GM18907 (cell line): ENCODE measurements at regions not wholly inside any gene's neighbourhood (a gene's known extent, or its start where the extent isn't known, plus 50 kb on each side); places are given as distances from the start of the nearest gene placed in this dataset.
"Not testable (repeated sequence)": the region's sequence is repeated elsewhere in the genome, so short reads cannot be mapped to it uniquely, and the experiment has no call there.

Experiments used
- ATAC-seq: cut with Tn5 transposase; IDR thresholded peaks from one replicate; pipeline ENCODE4 v1.9.1; 2021; ENCODE audit warnings: mild to moderate bottlenecking, moderate library complexity; ENCODE audit not compliant: unreplicated experiment

DNA sequence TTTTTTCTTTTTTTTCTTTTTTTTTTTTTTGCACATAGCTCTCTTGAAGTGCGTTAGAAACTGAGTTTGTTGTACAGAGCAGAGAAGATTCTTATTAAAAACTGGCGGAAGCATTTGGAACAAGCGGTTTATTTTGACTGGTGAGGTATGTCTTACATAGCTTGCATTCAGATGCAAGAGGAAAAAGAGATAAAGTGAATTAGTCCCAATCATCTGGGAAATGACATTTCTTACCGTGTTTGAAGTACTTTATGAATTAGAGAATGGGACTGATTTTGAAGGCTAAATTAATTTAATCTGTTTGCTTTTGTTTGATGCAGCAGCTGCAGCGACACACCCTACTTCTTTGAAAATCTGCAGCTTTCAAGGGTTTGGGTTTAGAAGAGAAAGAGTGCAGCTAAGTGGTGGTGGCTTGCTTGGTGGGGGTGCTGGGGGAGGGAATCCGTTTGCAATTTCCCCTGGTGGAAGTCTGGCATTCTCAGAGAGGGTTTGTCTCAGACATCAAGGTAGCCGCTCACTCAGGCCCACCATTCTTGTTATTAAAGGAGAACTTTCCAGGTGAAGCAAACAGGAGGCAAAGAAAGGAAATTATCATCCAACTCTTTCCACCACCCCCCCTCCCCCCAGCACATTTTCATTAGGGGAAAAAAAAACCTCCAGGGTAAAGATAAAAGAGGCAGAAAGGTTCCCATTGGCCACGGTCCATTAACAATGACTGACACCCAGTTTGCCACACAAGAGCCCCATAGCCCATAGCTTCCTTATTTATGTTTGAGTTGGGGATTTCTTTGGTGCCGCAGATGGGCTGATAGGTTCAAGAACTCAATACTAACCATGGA lies 231.7 kb downstream of the SKIDA1 start:
- ATAC-seq, result no peak

DNA sequence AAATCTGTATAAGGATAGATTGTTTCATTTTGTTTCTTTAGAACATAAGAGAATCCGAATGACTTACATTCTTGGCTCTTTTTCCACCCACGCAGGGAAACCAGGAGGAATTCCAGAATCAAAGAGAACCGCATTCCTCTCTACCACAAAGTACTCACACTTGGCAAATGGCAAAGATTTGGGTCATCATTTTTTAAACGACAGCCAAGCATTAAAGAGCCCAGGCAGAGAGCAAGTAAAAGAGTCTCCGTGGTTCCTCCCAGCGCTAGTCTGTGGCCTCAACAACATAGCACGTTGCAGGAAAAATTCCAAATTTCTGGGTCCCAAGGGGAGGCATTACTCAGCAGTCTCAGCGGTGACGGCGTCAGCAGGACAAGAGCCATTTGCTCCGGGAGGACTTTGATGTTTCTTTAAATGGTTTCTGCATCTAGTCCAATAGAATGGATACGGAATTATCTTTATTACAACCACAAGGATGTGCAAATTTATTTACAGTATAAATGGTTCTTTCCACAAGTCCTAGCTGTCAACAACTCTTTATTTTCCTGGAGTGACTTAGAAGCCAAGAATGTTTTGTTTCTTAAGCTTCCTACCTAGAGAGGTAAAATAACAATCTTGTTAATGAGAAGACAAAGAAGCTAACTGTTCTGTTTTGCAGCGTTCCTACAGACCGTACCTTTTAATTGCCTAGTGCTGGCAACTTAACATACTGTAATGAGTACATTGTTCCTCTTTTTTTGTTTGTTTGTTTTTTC lies 232.5 kb downstream of the SKIDA1 start:
- ATAC-seq, result no peak

DNA sequence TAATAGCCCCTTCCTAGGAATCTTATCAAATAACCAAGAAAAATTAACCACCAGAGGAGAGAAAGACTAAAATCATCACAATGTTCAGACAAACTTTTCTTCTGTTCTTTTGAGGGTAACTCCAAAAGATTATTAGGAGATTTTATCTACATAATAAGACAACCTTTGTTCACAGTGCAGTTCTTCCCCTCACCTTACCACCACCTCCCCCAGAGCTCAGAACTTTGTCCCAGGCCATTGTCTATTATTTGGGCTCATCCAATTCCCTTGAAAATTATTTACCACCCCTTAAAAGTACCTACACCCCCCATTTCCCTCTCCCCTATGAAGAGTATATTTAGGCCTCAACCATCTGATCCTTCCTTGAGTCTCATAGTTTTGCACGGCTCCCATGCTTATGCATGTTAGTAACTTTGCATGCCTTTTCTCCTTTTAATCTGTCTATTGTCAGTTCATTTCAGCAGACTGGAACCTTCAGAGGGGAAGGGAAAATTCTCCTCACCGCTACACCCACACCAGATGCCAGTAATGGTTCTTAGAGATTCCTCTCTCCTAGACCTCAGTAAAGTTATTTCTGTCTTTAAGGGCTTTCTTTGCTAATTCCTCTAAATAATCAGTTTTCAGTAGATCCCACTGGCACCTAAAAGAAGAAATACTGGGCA lies 234.9 kb downstream of the SKIDA1 start:
- no peak for ATAC-seq

DNA sequence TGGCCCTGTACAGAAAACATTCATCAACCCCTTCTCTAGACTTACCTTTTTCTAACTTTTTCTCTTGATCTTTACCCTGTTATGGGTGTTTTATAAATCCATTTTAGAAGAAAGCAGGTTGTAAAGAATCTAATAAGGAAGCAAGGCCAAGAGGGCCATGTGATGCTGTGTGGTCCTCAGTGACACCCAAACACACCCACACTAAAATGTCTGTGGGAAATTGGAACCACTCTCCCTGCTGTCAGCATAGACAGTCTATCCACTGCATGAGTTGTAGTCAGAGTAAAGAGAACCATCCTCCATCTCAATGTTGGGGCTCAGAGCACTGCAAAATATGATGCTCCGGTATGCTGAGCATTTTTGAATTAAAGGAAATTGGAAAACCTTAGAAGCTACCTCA lies 235.5 kb downstream of the SKIDA1 start:
- ATAC-seq, result no peak

DNA sequence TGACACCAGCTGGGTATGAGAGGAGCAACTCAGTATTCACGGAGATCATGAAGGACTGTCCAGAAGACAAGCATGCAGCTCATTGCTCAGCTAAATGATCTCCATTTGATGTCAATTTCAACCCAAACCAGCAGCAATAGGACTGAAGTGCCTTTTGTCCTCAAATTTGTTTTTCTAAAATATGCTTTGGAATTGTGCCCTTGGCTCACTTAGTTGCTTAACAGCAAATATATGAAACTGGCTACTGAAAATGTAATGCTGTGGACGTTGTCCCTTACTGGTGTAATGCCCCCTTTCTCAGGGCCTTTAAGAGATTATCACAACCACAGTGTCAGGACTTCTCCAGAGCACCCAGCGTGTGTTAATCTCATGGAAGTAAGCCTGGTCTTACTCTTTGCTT lies 236.2 kb downstream of the SKIDA1 start:
- ATAC-seq, result no peak

DNA sequence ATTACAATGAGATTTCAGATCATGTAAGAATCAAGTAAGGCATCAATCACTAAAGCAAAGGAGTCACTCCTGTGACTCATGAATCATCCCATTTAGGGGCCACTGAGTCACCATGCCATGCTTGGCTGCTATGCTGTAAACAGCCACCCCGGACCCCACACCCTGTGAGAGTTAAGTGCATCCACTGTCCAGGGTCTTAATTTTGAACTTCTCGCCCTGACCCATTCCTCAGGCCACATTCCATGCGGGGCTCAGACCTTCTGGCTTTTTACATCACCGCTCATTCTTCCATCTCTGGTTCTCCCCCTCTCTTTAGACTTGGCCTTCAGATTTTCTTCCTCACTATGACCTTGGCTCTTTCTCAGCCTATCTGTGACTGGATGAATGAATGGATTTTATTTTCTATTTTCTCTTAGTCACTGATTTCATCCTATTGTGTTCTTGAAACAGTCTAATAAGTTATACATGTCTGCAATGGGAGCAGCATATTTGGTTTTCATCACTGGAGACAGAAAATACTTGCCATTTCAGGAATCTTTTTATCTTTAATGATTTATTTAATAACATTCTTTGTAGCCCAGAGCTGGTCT lies 239.6 kb downstream of the SKIDA1 start:
- ATAC-seq, result no peak

DNA sequence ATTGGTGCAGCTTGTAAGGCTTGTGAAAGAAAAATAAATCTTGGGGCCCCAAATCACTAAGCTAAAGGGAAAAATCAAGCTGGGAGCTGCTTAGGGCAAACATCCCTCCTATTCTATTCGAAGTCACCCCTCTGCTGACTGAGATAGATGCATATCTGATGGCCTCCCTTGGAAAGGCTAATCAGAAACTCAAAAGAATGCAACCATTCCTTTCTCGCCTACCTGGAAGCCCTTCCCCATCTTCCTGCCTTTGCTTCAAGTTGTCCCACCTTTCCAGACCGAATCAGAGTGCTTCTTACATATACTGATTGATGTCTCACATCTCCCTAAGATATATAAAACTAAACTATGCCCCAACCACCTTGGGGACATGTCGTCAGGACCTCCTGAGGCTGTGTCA lies 240.3 kb downstream of the SKIDA1 start:
- no peak for ATAC-seq

DNA sequence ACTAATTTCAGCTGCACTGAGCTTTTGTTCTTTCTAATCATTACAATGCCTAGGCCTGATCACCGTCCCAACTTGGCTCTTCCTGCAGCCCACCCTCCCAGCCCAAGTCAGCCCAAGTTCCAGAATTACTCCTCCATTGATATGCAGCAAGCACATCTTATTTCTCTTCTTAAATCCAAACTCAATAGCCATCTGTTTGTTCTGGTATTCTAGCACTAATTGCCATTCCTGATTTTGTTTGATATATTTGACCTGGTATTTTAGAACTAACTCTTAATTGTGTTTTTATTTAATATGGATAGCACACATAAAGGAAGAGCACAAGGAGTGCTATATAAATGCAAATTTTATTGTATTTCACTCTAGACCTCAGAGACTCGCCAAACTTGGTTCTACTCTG lies 241.2 kb downstream of the SKIDA1 start:
- ATAC-seq, result no peak

DNA sequence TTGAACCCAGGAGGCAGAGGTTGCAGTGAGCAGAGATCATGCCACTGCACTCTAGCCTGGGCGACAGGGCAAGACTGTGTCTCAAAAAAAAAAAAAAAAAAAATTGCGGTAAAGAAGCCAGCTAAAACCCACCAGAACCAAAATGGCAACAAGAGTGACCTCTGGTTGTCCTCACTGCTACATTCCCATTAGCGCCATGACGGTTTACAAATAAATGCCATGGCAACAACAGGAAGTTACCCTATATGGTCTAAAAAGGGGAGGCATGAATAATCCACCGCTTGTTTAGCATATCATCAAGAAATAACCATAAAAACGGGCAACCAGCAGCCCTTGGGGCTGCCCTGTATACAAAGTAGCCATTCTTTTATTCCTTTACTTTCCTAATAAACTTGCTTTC lies 242.4 kb downstream of the SKIDA1 start:
- ATAC-seq, result not testable (repeated sequence)

DNA sequence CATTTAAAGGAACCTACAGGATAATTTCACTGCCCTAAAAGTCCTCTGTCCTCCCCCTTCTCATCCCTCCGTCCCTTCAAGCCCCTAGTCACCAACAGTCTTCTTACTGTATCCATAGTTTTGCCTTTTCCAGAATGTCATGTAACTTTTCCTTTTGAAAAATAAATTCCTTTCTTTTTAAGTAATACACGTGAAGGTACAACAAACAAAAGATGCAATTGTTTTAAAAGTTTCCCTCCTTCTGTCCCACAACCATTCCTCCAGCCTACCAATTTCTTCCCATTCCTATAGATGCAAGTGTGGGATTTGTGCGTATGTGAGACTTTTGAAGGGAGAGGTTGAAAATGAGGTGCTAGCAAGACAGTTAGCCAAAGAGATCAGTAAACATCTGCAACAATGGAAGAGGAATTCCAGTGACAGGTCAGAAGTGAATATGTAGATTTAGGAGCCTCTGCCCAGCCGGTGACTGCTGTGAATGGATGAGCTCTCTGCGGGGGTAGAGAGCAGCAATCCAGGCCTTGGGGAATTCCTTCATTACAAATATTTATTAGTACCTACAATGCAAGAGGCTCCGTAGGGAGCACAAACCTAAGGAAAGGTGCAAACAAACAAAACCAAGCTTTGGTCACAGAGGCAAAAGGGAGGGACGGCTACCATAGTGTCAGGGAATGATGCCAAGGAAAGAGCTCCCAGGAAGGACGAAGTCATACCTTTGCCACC lies 243.6 kb downstream of the SKIDA1 start:
- ATAC-seq, result no peak

DNA sequence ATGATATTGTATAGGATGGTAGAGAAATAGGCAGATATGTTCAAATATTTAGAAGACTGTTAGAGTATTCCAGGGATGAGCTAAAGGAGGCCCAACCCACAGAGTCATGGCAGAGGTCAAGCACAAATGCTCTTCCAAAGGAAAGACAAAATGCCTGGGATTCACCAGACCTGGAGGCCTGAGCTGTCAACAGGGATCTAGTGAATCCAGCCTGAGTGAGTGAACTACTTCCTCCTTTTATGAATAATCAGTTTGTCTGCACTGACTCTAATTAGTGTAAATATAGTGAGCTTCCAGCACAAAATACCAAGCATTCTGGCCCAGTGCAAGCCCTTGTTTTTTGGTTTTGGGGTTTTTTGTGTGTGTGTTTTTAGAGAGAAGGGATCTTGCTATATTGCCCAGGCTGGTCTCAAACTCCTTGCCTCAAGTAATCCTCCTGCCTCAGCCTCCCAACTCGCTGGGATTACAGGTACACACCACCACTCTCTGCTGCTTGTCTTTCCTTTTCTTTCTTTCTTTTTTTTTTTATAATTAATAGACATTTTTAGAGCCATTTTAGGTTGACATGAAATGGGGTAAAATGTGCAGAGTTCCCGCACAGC lies 244.4 kb downstream of the SKIDA1 start:
- no peak for ATAC-seq

DNA sequence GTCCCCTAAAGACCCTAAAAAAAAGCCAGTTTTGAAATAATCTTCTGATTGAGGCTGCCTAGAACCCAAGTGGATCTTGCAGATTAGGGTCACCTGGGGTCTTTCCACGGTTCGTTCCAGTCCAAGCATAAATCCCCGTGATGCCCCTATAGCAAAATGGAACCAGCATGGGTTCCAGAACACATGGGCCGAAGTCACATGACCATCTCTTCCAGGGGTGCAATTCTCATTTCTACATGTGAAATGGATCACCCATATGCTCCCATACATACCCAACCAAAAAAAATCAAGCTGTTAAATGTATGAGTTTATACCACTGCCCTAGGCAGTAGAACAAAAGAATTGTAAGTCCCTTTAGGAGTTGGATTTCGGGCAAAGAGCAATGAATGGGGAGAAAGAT lies 245.4 kb downstream of the SKIDA1 start:
- ATAC-seq, result no peak

DNA sequence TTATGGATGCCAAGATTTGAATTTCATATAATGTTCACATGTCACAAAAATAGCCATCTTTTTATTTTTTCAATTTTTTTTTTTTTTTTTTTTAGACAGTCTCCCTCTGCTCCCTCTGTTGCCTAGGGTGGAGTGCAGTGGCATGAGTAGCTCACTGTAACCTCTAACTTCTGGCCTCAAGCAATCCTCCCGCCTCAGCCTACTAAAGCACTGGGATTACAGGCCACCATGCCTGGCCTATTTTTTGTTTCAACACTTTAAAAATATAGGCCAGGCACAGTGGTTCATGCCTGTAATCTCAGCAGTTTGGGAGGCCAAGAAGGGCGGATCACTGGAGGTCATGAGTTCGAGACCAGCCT lies 246.3 kb downstream of the SKIDA1 start:
- ATAC-seq, result no peak

DNA sequence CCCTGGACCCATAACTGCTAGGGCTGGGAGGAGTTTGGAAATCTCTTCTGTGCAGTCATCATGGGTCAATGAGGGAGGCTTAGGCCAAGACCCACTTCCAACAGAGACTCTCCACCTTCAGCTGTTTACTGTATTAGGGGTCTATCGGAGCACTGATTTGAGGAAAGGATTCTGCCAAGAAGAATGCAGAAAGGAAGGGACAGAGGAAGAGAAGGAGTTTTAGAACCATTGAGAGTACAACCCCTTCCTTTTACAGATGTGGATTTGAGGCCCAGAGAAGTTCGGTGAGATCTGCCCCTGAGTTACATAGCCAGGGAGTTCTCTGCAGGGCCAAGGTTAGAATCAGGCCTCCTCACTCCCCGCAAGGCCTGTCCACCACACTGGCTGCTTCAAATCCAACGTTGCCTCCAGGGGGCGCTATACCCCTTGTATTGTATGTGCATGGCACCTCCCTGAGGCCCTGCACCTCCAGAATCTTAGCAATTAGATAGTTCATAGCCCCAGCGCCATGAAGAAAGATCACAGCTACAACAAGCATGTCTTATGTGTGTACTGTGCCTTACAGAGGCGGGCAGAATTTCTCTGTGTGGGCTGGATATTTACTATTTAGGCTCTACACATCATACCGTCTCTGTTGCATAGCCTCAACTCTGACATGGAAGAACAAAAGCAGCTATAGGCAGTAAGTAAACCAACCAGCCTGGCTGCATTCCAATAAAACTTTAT lies 246.8 kb downstream of the SKIDA1 start:
- peak; percentile 96 for ATAC-seq

DNA sequence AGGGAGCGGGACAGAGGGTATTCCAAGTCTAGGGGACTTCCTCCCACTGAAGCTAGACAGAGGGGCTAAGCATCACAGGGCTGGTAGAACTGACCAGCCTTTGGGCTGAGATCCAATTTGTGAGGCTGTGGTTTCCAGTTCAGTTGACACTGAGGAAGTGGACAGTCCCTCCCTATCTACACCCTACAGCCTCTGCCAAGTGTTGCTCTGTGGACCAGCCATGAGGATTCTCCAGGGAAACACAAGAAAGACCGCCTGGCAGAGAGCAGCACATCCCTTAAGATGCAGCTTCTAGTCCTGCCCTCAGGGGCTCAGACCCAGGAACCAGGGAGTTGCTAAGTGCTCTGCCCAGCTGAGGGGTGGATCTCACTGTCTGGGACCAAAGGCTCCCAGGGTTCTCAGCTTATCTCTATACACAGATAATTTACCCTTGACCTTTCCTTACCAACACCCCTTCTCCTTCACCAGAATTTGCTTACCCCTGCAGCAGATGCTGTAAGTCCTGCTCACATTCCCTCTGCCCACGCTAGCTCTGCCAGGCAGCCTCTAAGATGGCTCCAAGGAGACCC lies 252.0 kb downstream of the SKIDA1 start:
- no peak for ATAC-seq

DNA sequence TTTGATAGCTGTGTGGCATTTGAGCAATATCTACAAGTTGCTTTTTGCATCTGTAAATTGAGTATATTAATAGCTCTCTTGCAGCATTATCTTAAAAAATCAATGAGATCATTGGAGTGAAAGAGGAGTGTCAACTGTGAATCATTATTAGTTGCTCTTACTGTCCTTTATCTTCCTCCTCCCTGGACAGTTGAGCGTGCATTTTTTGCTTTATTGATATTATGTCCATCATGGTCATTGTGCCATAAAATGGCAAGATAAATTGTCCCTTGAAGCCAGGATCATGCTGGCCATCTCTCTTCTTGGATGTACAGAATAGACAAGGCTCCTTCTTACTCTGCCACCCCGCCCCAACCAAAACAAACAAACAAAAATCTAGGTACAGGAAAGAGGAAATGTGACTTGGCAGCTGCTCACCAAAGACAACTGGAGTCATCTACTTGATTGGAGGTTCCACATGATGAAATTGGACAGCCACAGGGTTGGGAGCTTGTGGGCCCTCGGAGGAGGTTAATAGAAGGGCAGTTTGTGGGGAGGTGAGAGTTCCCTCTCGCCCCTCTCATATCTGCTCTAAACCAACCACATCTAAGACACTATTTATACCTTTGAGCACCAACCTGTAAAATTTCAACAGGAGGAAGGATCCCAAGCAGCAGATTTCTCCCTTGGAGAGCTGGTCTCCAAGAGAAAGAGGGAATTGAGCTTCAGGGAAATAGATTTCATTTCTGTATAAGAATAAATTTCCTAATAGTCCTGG lies 252.7 kb downstream of the SKIDA1 start:
- ATAC-seq, result no peak

DNA sequence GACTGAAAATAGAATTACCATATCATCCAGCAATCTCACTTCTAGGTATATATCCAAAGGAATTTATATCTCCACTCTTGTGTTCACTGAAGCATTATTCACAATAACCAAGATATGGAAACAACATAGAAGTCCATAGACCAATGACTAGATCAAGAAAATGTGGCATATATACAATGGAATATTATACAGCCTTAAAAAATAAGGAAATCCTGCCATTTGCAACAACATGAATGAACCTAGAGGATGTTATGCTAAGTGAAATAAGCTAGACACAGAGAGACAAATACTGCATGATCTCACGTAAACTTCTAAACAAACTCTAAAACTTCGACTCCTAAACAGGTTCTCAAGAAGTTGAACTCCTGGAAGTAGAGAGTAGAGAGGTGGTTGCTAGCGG lies 254.5 kb downstream of the SKIDA1 start:
- no peak for ATAC-seq

DNA sequence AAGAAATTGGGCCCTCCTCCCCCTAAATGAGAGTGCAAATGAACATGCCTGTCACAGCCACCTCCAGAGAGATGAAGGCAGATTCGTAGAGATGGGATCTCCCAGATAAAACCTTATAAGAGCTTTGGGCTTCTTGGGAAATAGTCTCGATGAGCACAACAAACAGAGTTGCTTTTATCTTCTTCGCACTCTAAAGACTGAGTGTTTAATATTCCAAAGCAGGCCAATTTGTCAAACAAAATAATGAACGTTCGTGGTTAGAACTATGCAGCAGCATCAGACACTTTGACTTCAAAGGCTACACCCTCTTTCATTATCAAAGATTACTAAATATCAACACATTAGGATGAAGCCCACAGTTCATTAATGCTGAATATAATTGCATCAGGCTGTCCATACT lies 256.2 kb downstream of the SKIDA1 start:
- ATAC-seq, result no peak

DNA sequence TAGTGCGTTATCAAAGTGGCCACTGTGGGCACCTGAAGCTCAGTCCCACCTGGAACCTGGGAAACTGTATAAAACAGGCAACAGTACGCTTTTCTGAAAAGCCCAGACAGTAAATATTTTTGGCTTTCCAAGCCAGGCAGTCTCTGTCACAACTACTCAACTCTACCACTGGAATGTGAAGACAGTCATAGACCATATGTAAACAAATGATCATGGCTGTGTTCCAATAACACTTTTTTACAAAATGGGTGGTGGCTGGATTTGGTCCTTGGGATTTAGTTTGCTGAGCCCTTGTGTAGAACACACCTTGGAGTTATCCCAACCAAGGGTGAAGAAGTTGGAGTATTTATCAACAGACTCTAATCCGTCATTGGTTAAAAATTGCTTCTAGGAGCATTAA lies 259.9 kb downstream of the SKIDA1 start:
- ATAC-seq, result no peak
